ENCODE measurements at regions not wholly inside any gene's neighbourhood (a gene's known extent, or its start where the extent isn't known, plus 50 kb on each side); places are given as distances from the start of the nearest gene placed in this dataset.

DNA sequence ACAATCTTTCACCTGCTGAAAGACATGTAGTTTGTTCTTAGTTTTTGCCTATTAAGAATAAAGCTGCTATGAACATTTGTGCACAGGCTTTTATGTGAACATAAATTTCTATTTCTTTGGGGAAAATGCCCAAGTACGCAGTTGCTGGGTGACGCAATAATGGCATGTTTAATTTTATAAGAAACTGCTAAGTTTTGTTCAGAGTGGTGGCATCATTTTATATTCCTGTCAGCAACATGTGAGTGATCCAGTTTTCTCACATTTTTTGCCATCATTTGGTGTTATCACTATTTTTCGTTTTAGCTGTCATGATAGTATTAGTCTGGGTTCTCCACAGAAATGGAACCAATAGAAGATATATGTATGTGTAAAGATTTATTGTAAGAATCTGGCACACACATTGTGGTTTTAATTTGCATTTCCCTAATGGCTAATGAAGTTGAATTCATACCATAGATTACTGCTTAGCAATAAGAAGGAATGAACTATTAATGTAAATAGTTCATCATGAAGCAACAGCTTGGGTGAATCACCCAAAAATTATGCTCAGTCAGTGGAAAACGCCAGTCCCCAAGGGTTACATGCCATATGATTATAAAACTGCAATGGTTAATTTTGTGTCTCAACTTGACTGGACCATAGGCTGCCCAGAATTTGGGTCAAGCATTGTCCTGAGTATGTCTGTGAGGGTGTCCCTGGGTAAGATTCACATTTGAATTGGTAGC, 358.6 kb downstream of the MSX2 start:
- H3K27me3 ChIP-seq (ENCODE audit: control insufficient read depth, insufficient read depth, low read length) = no peaks in the 10 kb centered on the region
- H3K79me2 ChIP-seq = no peaks in the 10 kb centered on the region
- no peak overlapping the region for H3K27ac ChIP-seq
- H3K36me3 ChIP-seq (ENCODE audit: control insufficient read depth, insufficient read depth, low read length) = no peaks in the 10 kb centered on the region
- no peak overlapping the region for H2AFZ ChIP-seq
- TF ChIP-seq, protein P1, sequence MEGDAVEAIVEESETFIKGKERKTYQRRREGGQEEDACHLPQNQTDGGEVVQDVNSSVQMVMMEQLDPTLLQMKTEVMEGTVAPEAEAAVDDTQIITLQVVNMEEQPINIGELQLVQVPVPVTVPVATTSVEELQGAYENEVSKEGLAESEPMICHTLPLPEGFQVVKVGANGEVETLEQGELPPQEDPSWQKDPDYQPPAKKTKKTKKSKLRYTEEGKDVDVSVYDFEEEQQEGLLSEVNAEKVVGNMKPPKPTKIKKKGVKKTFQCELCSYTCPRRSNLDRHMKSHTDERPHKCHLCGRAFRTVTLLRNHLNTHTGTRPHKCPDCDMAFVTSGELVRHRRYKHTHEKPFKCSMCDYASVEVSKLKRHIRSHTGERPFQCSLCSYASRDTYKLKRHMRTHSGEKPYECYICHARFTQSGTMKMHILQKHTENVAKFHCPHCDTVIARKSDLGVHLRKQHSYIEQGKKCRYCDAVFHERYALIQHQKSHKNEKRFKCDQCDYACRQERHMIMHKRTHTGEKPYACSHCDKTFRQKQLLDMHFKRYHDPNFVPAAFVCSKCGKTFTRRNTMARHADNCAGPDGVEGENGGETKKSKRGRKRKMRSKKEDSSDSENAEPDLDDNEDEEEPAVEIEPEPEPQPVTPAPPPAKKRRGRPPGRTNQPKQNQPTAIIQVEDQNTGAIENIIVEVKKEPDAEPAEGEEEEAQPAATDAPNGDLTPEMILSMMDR (IDR thresholded peaks at IDR 0.05) = no peak
- no peak overlapping the region for H3K4me2 ChIP-seq (ENCODE audit: low read length)
- H3K4me1 ChIP-seq = no peaks in the 10 kb centered on the region
- H3K9me3 ChIP-seq (ENCODE audit: control insufficient read depth, low read length) = no peaks in the 10 kb centered on the region
- no peak overlapping the region for H3K9ac ChIP-seq
- H3K4me3 ChIP-seq (ENCODE audit: low read depth, low read length) = no peak overlapping the region

DNA sequence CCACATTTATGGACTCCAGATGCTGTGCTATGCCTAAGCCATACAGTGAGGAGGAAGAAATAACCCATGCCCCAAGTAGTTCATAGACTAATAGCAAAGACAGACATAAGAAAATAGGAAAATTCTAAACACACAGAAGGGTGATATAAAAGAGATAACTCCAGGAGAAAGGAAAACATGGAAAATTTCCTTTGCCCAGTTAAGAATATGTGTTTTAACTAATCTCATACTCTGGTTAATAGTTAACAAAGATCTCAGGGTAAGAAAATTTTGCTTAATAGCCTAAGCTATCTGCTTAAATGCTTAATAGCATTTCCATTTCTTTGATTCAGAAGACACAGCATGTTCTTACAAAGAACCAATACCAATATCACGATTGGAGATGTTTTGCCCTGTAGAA, 358.0 kb downstream of the MSX2 start:
- TF ChIP-seq, protein P1 (IDR thresholded peaks at IDR 0.05) = no peak
- no peak overlapping the region for H3K4me2 ChIP-seq (ENCODE audit: low read length)
- no peak overlapping the region for H3K4me3 ChIP-seq (ENCODE audit: low read depth, low read length)
- no peaks in the 10 kb centered on the region for H3K79me2 ChIP-seq
- no peaks in the 10 kb centered on the region for H3K9me3 ChIP-seq (ENCODE audit: control insufficient read depth, low read length)
- H2AFZ ChIP-seq = no peak overlapping the region
- no peak overlapping the region for H3K27ac ChIP-seq
- H3K9ac ChIP-seq = no peak overlapping the region
- H3K27me3 ChIP-seq (ENCODE audit: control insufficient read depth, insufficient read depth, low read length) = no peaks in the 10 kb centered on the region
- no peaks in the 10 kb centered on the region for H3K4me1 ChIP-seq
- no peaks in the 10 kb centered on the region for H3K36me3 ChIP-seq (ENCODE audit: control insufficient read depth, insufficient read depth, low read length)

DNA sequence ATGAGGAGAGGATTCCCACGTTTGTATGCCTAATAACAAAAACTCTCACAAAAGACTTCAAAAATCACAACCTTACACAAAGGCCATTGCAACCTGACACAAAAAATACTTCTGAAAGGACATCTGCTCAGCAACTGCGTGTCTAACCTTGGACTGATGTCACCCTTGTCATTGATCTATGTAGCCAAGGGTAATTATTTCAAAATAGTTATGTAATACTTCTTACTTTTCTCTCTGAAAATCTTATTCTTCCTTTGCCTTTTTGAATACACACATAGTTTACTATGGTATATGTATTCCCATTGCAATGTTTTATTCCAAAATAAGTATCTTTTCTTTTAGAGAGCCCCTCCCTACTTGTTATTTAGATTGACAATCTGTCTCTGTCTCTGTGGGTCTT, 355.3 kb downstream of the MSX2 start:
- Histone ChIP-seq H2AFZ (no peak overlapping the region), H3K27ac (no peak overlapping the region), H3K9me3 (ENCODE audit: control insufficient read depth, low read length) (no peaks in the 10 kb centered on the region), H3K27me3 (ENCODE audit: control insufficient read depth, insufficient read depth, low read length) (no peaks in the 10 kb centered on the region), H3K9ac (no peak overlapping the region), H3K4me1 (no peaks in the 10 kb centered on the region), H3K4me3 (ENCODE audit: low read depth, low read length) (no peak overlapping the region), H3K79me2 (no peaks in the 10 kb centered on the region), H3K4me2 (ENCODE audit: low read length) (no peak overlapping the region), H3K36me3 (ENCODE audit: control insufficient read depth, insufficient read depth, low read length) (no peaks in the 10 kb centered on the region)
- TF ChIP-seq, protein P1 (IDR thresholded peaks at IDR 0.05) = no peak

DNA sequence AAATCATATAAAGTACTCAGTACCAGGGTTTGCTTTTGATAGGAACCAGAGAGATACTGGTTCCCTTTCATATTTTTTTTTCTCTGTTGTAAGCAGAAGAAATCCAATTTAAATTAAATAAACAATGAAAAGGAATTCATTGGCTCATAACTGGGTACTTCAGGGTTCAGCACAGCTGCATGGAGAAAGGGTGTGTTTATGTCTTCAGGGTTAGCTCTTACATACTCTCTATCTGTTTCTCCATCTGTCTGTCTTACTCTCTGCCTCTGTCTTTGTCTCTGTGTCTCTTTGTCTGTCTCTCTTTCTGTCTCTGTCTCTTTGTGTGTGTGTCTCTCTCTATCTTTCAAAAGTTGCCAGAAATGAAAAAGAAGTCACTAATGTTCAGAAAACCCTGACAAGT, 345.9 kb downstream of the MSX2 start:
- Histone ChIP-seq H3K4me1 (no peaks in the 10 kb centered on the region), H3K36me3 (ENCODE audit: control insufficient read depth, insufficient read depth, low read length) (no peaks in the 10 kb centered on the region), H3K4me3 (ENCODE audit: low read depth, low read length) (no peak overlapping the region), H3K9me3 (ENCODE audit: control insufficient read depth, low read length) (no peaks in the 10 kb centered on the region), H3K27me3 (ENCODE audit: control insufficient read depth, insufficient read depth, low read length) (peaks cover 2% of the 10 kb centered on the region), H3K4me2 (ENCODE audit: low read length) (no peak overlapping the region), H3K27ac (no peak overlapping the region), H2AFZ (no peak overlapping the region), H3K9ac (no peak overlapping the region), H3K79me2 (no peaks in the 10 kb centered on the region)
- TF ChIP-seq, protein P1 (IDR thresholded peaks at IDR 0.05) = no peak

DNA sequence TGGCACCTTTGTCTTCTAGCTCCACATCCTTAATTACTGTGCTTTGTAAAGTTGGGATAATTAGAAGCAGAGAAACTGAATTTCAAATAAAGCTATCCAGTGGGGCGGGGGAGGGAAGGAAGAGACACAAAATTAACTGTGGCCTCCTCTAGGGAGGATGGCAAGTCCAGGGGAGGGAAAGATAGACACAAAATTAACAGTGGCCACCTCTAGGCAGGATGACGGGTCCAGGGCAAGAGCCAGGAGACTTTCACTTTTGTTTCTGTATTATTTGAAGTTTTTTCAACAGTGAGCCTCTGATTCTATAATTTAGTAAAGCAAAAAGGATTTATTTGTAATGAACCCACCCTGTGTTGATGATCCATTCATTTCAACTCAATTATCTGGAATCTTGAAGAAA, 335.9 kb downstream of the MSX2 start:
- H3K4me1 ChIP-seq = no peaks in the 10 kb centered on the region
- H3K4me3 ChIP-seq (ENCODE audit: low read depth, low read length) = no peak overlapping the region
- H3K9me3 ChIP-seq (ENCODE audit: control insufficient read depth, low read length) = no peaks in the 10 kb centered on the region
- TF ChIP-seq, protein P1 (IDR thresholded peaks at IDR 0.05) = no peak
- no peak overlapping the region for H3K4me2 ChIP-seq (ENCODE audit: low read length)
- no peaks in the 10 kb centered on the region for H3K27me3 ChIP-seq (ENCODE audit: control insufficient read depth, insufficient read depth, low read length)
- no peak overlapping the region for H2AFZ ChIP-seq
- no peaks in the 10 kb centered on the region for H3K79me2 ChIP-seq
- no peak overlapping the region for H3K9ac ChIP-seq
- no peaks in the 10 kb centered on the region for H3K36me3 ChIP-seq (ENCODE audit: control insufficient read depth, insufficient read depth, low read length)
- no peak overlapping the region for H3K27ac ChIP-seq

Data from parathyroid adenoma (tissue), 2 donors.